HepG2 (cell line): ENCODE measurements at regions not wholly inside any gene's neighbourhood (a gene's known extent, or its start where the extent isn't known, plus 50 kb on each side); places are given as distances from the start of the nearest gene placed in this dataset.

Experiments used
- ATAC-seq: fragments of 200-7000 bp; cut with Tn5 transposase; 3 replicates; pipeline ENCODE4 v1.9.1; 2020; ENCODE audit warnings: mild to moderate bottlenecking, moderate library complexity
- BruUV-seq: library from RNA; stranded (reverse); fragments of 400-500 nt; replicated peaks from 2 replicates; lab custom pipeline; 2021; lab: Mats Ljungman, UMichigan
- CTCF ChIA-PET: fragments of 300-600 bp; formaldehyde crosslinking; extraction: SDS; loops from one replicate; lab custom pipeline; 2021; ENCODE audit warnings: low total read pairs, inconsistent platforms, low intra/inter-chr PET ratio; lab: Yijun Ruan, JAX
- POLR2A ChIA-PET: fragments of 350-600 bp; sonication (Branson Sonifier 250); formaldehyde crosslinking; loops from one replicate; lab custom pipeline; 2020; ENCODE audit warnings: antibody characterized with exemption, inconsistent platforms; lab: Yijun Ruan, JAX
- DNase-seq: peaks from one replicate; pipeline ENCODE4 v3.0.0-alpha.2; 2015; ENCODE audit warnings: low spot score
- FAIRE-seq: peaks from 3 replicates; lab custom pipeline; 2011; peaks lifted over from hg19 to GRCh38; lab: Jason Lieb, UNC
- H2AFZ ChIP-seq: one replicate; pipeline ENCODE4 v1.6.1; 2011; ENCODE audit warnings: low read length, inconsistent platforms
- H3K27ac ChIP-seq: fragments of 300-600 bp; 3 replicates; pipeline ENCODE4 v1.8.0; 2011; ENCODE audit warnings: mixed run types, mild to moderate bottlenecking, mixed read lengths, low read length, inconsistent platforms; ENCODE audit not compliant: insufficient read depth; ENCODE audit errors: extremely low read length
- H3K27me3 ChIP-seq, 2 experiments: fragments of 200-600 bp in 1 of 2; 2 replicates in 1 of 2; 3 replicates in 1 of 2; pipeline versions ENCODE4 v1.6.0 to v1.8.0; 2011; ENCODE audit warnings: low read length in 2 of 2, mild to moderate bottlenecking in 2 of 2, moderate library complexity in 2 of 2, inconsistent platforms in 1 of 2; ENCODE audit not compliant: insufficient read depth in 2 of 2, control insufficient read depth in 1 of 2
- H3K36me3 ChIP-seq, 2 experiments: fragments of 200-600 bp in 1 of 2; replicated peaks in 1 of 2; 2 replicates in 1 of 2; 3 replicates in 1 of 2; pipeline versions ENCODE4 v1.5.1 to v1.8.0; 2011; ENCODE audit warnings: low read length in 2 of 2, inconsistent platforms in 1 of 2; ENCODE audit not compliant: insufficient read depth in 2 of 2, control insufficient read depth in 1 of 2
- H3K4me1 ChIP-seq: 2 replicates; pipeline ENCODE4 v1.5.1; 2012; ENCODE audit warnings: low read length, inconsistent platforms; ENCODE audit not compliant: insufficient read depth
- H3K4me2 ChIP-seq: 2 replicates; pipeline ENCODE4 v1.6.0; 2011; ENCODE audit warnings: low read depth, low read length, inconsistent platforms
- H3K4me3 ChIP-seq, 3 experiments: fragments of 200-600 bp in 1 of 3; sonication (generic), shearing (Covaris generic) in 1 of 3; replicated peaks in 1 of 3; 2 replicates each; pipeline ENCODE4 v1.5.1; 2011 to 2016; ENCODE audit warnings: low read length in 3 of 3, inconsistent platforms in 2 of 3, low read depth in 2 of 3, mild to moderate bottlenecking in 2 of 3, control low read depth in 1 of 3, mixed read lengths in 1 of 3; ENCODE audit not compliant: insufficient read depth in 1 of 3
- H3K79me2 ChIP-seq: one replicate; pipeline ENCODE4 v1.6.1; 2011; ENCODE audit warnings: low read length, inconsistent platforms; ENCODE audit not compliant: insufficient read depth
- H3K9ac ChIP-seq: 2 replicates; pipeline ENCODE4 v1.6.0; 2011; ENCODE audit warnings: mild to moderate bottlenecking, low read depth, low read length, inconsistent platforms; ENCODE audit not compliant: insufficient read depth
- H3K9me3 ChIP-seq: 2 replicates; pipeline ENCODE4 v1.5.1; 2012; ENCODE audit warnings: mild to moderate bottlenecking, low read length
- H4K20me1 ChIP-seq: 2 replicates; pipeline ENCODE4 v1.6.0; 2011; ENCODE audit warnings: inconsistent platforms, mild to moderate bottlenecking, low read length, moderate library complexity; ENCODE audit not compliant: insufficient read depth
- GATAD2A ChIP-seq: IDR thresholded peaks from 2 replicates; pipeline ENCODE4 v1.6.1; 2016
- MAFK ChIP-seq, 2 experiments: IDR thresholded peaks in 1 of 2; conservative IDR thresholded peaks in 1 of 2; 2 replicates each; pipeline ENCODE4 v1.6.1; 2011; ENCODE audit warnings: improper control_type of control experiment in 2 of 2, low read length in 2 of 2
- SIX4 ChIP-seq: sonication (generic); formaldehyde crosslinking; IDR thresholded peaks from 2 replicates; pipeline ENCODE4 v1.4.0; 2020; ENCODE audit warnings: missing genetic modification reagents
- TAF15 ChIP-seq: fragments of 200-400 bp; formaldehyde crosslinking; IDR thresholded peaks from one replicate; pipeline ENCODE4 v1.6.1; 2018; ENCODE audit warnings: mild to moderate bottlenecking, low read depth, low read length; ENCODE audit not compliant: poor library complexity, severe bottlenecking
- XRCC5 ChIP-seq: fragments of 200-400 bp; formaldehyde crosslinking; optimal IDR thresholded peaks from 2 replicates; pipeline ENCODE3; 2017; ENCODE audit warnings: mild to moderate bottlenecking, low read length
- ZNF256 ChIP-seq: sonication (generic); formaldehyde crosslinking; conservative IDR thresholded peaks from 2 replicates; pipeline ENCODE4 v1.4.0; 2020; ENCODE audit warnings: missing genetic modification reagents
- ZNF335 ChIP-seq: sonication (generic); formaldehyde crosslinking; IDR thresholded peaks from 2 replicates; pipeline ENCODE4 v1.4.0; 2020; ENCODE audit warnings: missing genetic modification reagents
- ZNF530 ChIP-seq: sonication (generic); formaldehyde crosslinking; IDR thresholded peaks from 2 replicates; pipeline ENCODE4 v1.5.0; 2020; ENCODE audit warnings: low read depth, mild to moderate bottlenecking, missing genetic modification reagents
- ZNF543 ChIP-seq: sonication (generic); formaldehyde crosslinking; IDR thresholded peaks from 2 replicates; pipeline ENCODE4 v1.4.0; 2020; ENCODE audit warnings: mild to moderate bottlenecking, missing genetic modification reagents
- ZNF547 ChIP-seq: sonication (generic); formaldehyde crosslinking; IDR thresholded peaks from 2 replicates; pipeline ENCODE4 v1.5.1; 2020; ENCODE audit warnings: mild to moderate bottlenecking, missing genetic modification reagents
- ZSCAN20 ChIP-seq: sonication (generic); formaldehyde crosslinking; IDR thresholded peaks from 2 replicates; pipeline ENCODE4 v1.4.0; 2020; ENCODE audit warnings: missing genetic modification reagents, mild to moderate bottlenecking, borderline replicate concordance
- WGBS: methylation state at CpG from one replicate; pipeline ENCODE4 v1.1.6; 2017; ENCODE audit warnings: low lambda C conversion rate; 5-methylcytosine and 5-hydroxymethylcytosine counted together
- in situ Hi-C: cut with HindIII; loops from 2 replicates; pipeline ENCODE4 v1.10.0; 2017; ENCODE audit warnings: low pct_unique_long_range_greater_than_20kb; ENCODE audit not compliant: extremely low pct_ligation_motif_present
- intact Hi-C: fragments of 100-400 bp; cut with micrococcal nuclease; formaldehyde crosslinking; loops from one replicate; pipeline ENCODE4 v1.10.0; 2022; ENCODE audit not compliant: unreplicated experiment

DNA sequence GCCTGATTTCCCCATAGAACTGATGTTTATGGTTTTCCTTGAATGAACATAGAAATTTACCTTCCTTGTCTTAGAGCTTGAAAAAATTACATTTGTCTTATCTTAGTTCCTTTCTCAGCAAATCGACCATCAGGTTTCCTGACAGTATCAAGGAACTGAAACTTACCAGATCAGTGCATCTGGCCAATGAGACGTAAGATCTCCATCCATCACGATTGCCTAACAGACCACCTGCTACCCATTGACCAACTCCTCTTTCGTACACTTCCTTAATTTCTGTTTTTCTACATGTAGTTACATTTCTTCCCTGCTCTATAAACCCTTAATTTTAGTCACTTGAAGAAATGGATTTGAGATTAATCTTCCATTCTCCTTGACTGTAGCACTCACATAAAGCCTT is 57.4 kb upstream of the TMPRSS15 start (continued):
- TF ChIP-seq ZNF547, result no peak
- TF ChIP-seq GATAD2A (CRISPR knock-in tag), result no peak

DNA sequence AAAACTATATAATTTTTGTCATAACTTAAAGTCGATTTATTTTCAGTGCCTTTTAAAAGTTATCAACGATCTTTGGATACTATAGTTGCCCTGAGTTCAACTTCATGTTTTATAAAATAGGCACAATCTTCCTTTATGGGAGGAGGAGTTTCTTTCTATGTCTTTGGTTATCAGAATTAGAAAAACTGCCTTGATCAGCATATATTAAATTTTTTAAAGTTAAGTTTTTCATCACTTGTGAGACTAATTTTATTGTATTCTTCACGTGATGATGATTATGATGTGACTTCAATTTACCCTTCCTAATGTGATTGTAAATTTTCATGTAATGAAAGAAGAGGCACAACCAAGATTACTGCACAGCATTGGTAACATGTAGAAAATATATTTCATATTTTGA is 58.2 kb upstream of the TMPRSS15 start:
- Histone ChIP-seq H2AFZ (no peak overlapping the region), H3K4me2 (no peak overlapping the region), H3K4me1 (no peaks in the 10 kb centered on the region), H3K9me3 (peaks cover 58% of the 10 kb centered on the region), H3K4me3 (no peak overlapping the region), H3K27me3 (no peaks in the 10 kb centered on the region), H3K9ac (no peak overlapping the region), H3K36me3 (no peaks in the 10 kb centered on the region), H4K20me1 (no peaks in the 10 kb centered on the region), H3K79me2 (no peaks in the 10 kb centered on the region), H3K27ac (no peak overlapping the region)
- CTCF ChIA-PET, result no interaction called here
- POLR2A ChIA-PET, result no interaction called here
- DNase-seq, result no peak
- TF ChIP-seq MAFK (conservative IDR thresholded peaks at IDR 0.05 in 1 of 2, IDR thresholded peaks at IDR 0.05 in 1 of 2; ENCODE audit: low read length in 2 of 2) (peak in 1 of 2 experiments; percentile 57; a peak in 3 of 4 replicates), SIX4 (CRISPR knock-in tag) (no peak), ZNF256 (no peak), ZNF530 (CRISPR knock-in tag) (no peak), TAF15 (no peak)
- 2% methylated on average over 3 of the region's 3 CpGs for WGBS
- FAIRE-seq, result no peak
- BruUV-seq, result no TSS peak
- intact Hi-C loops, result no loop called here
- in situ Hi-C loops, result no loop called here
- ATAC-seq, result no peak

DNA sequence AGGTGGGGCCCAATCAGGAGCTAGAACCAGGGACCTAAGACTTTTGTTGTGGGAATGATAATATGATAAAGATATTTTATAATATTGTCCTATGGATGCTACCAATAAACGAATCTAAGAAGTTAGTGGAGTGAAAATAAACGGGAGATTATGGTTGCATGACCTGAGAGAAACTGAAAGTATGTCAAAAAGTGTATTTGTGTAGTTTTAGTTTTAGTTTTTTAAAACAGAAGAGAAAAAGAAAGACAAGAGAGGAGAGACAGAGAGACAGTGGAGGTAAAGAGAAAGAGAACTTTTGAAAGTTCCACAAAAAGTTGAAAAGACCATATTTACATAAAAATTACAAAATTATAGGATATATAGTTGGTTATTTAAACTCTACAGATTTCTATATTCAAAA is 64.1 kb upstream of the TMPRSS15 start:
- CTCF ChIA-PET, result no interaction called here

More for the DNA sequence above, 64.1 kb upstream of the TMPRSS15 start:
- no peak for DNase-seq
- no peak overlapping the region for H2AFZ ChIP-seq
- no peak for ATAC-seq
- H3K4me1 ChIP-seq, result no peaks in the 10 kb centered on the region
- BruUV-seq, result no TSS peak
- TF ChIP-seq ZSCAN20 (CRISPR knock-in tag), result no peak
- TF ChIP-seq ZNF543 (CRISPR knock-in tag), result no peak
- no peak for TF ChIP-seq XRCC5
- no peak for TF ChIP-seq ZNF335 (CRISPR knock-in tag)
- H3K4me2 ChIP-seq, result no peak overlapping the region
- WGBS, result 1% methylated on average over 2 of the region's 2 CpGs
- H3K9me3 ChIP-seq, result peaks cover 48% of the 10 kb centered on the region
- H3K79me2 ChIP-seq, result no peaks in the 10 kb centered on the region
- POLR2A ChIA-PET, result no interaction called here
- in situ Hi-C loops (no loop called here), intact Hi-C loops (no loop called here)
- H3K27me3 ChIP-seq, result no peaks in the 10 kb centered on the region
- FAIRE-seq, result no peak
- H3K4me3 ChIP-seq, result no peak overlapping the region
- no peaks in the 10 kb centered on the region for H4K20me1 ChIP-seq
- no peak overlapping the region for H3K9ac ChIP-seq
- no peaks in the 10 kb centered on the region for H3K36me3 ChIP-seq
- H3K27ac ChIP-seq, result no peak overlapping the region
